ENCODE measurements at regions not wholly inside any gene's neighbourhood (a gene's known extent, or its start where the extent isn't known, plus 50 kb on each side); places are given as distances from the start of the nearest gene placed in this dataset.

DNA sequence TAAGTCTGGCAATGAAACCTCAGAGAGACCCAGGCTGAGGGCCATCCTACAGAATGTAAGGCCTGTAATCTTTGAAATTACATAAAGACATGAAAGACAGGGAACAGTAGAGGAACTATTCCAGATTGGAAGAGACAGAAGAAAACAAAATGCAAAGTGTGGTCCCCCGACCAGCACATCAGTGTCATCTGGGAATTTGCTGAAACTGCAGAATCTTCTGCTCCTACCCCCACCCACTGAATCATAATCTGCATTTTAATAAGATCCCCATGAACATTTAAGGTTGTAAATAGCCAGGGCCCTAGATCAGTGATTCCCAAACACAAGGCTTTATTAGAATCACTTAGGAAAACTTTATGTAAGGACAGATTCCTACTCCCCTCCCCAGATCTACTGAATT, 154.4 kb downstream of the NOC3L start:
- TF ChIP-seq JUND (CRISPR knock-in tag; IDR thresholded peaks at IDR 0.05) (no peak), PHB2 (IDR thresholded peaks at IDR 0.05; ENCODE audit: partially characterized antibody) (no peak), ZNF431 (CRISPR knock-in tag; IDR thresholded peaks at IDR 0.05; ENCODE audit: borderline replicate concordance, low read depth) (no peak), ZBTB1 (CRISPR knock-in tag; IDR thresholded peaks at IDR 0.05; ENCODE audit: borderline replicate concordance) (no peak), MYC (CRISPR knock-in tag; IDR thresholded peaks at IDR 0.05; ENCODE audit: borderline replicate concordance) (no peak)
- TF ChIP-seq, protein P1, sequence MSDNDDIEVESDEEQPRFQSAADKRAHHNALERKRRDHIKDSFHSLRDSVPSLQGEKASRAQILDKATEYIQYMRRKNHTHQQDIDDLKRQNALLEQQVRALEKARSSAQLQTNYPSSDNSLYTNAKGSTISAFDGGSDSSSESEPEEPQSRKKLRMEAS (IDR thresholded peaks at IDR 0.05), result no peak
- TF ChIP-seq, protein P2, sequence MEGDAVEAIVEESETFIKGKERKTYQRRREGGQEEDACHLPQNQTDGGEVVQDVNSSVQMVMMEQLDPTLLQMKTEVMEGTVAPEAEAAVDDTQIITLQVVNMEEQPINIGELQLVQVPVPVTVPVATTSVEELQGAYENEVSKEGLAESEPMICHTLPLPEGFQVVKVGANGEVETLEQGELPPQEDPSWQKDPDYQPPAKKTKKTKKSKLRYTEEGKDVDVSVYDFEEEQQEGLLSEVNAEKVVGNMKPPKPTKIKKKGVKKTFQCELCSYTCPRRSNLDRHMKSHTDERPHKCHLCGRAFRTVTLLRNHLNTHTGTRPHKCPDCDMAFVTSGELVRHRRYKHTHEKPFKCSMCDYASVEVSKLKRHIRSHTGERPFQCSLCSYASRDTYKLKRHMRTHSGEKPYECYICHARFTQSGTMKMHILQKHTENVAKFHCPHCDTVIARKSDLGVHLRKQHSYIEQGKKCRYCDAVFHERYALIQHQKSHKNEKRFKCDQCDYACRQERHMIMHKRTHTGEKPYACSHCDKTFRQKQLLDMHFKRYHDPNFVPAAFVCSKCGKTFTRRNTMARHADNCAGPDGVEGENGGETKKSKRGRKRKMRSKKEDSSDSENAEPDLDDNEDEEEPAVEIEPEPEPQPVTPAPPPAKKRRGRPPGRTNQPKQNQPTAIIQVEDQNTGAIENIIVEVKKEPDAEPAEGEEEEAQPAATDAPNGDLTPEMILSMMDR (CRISPR knock-in tag; IDR thresholded peaks at IDR 0.05), result no peak
